Peyer's patch (tissue), 4 donors: ENCODE measurements at regions not wholly inside any gene's neighbourhood (a gene's known extent, or its start where the extent isn't known, plus 50 kb on each side); places are given as distances from the start of the nearest gene placed in this dataset.

Experiments used
- POLR2A ChIP-seq, 2 donors: fragments of 450-650 bp; IDR thresholded peaks; one replicate each; pipeline ENCODE4 v1.5.1; 2017; ENCODE audit warnings: antibody characterized with exemption in 2 of 2, mild to moderate bottlenecking in 2 of 2, moderate library complexity in 2 of 2
- TF ChIP-seq, protein P1 (sequence below), 6 experiments: fragments of 450-650 bp in 4 of 6; fragments of 200-600 bp in 2 of 6; sonication (generic) in 1 of 6; IDR thresholded peaks; one replicate each; pipeline ENCODE4 v1.5.1; 2017 to 2019; ENCODE audit warnings: antibody characterized with exemption in 6 of 6, mild to moderate bottlenecking in 3 of 6, moderate library complexity in 1 of 6

DNA sequence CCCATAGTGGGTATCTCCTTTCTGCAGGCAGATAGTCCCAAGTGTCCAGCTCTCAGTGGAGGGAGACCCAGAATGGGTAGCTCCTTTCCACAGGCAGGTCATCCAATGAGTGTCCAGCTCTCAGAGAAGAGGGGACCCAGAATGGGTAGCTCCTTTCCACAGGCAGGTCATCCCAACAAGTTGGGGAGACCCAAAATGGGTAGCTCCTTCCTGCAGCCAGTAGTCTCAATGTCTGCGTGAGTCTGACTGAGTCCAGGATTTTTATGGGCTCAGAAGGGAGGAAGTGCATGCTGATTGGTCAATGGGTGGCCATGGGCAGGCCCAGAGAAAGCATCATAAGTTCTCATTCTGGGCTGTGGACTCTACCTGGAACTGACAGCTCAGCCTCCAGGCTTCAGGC, 150.7 kb upstream of the P2RY1 start:
- TF ChIP-seq, protein P1, sequence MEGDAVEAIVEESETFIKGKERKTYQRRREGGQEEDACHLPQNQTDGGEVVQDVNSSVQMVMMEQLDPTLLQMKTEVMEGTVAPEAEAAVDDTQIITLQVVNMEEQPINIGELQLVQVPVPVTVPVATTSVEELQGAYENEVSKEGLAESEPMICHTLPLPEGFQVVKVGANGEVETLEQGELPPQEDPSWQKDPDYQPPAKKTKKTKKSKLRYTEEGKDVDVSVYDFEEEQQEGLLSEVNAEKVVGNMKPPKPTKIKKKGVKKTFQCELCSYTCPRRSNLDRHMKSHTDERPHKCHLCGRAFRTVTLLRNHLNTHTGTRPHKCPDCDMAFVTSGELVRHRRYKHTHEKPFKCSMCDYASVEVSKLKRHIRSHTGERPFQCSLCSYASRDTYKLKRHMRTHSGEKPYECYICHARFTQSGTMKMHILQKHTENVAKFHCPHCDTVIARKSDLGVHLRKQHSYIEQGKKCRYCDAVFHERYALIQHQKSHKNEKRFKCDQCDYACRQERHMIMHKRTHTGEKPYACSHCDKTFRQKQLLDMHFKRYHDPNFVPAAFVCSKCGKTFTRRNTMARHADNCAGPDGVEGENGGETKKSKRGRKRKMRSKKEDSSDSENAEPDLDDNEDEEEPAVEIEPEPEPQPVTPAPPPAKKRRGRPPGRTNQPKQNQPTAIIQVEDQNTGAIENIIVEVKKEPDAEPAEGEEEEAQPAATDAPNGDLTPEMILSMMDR (IDR thresholded peaks at IDR 0.05) = no peak
- TF ChIP-seq POLR2A (IDR thresholded peaks at IDR 0.05) = no peak
